ENCODE measurements at regions not wholly inside any gene's neighbourhood (a gene's known extent, or its start where the extent isn't known, plus 50 kb on each side); places are given as distances from the start of the nearest gene placed in this dataset.

GRCh38 chr22:48827904-48828555 is 999.6 kb downstream of the BRD1 start:
- no peak for ATAC-seq (ENCODE audit: low read depth in 2 of 2)
- no peak overlapping the region for H3K27ac ChIP-seq (ENCODE audit: insufficient read depth, low read length, poor library complexity, severe bottlenecking)
- no peaks in the 10 kb centered on the region for H3K4me1 Mint-ChIP-seq
- no peaks in the 10 kb centered on the region for H3K27me3 ChIP-seq (ENCODE audit: control insufficient read depth, insufficient read depth, low read length)
- H3K27ac Mint-ChIP-seq, result no peak overlapping the region
- no peak overlapping the region for H3K4me3 Mint-ChIP-seq
- H3K9me3 ChIP-seq (ENCODE audit: control insufficient read depth in 2 of 2, low read length in 2 of 2), result peaks cover 0 to 4% of the 10 kb centered on the region in 2 experiments
- H3K4me1 ChIP-seq (ENCODE audit: control insufficient read depth, insufficient read depth, low read length, poor library complexity, severe bottlenecking), result no peaks in the 10 kb centered on the region
- DNase-seq, result no peak
- no peaks in the 10 kb centered on the region for H3K36me3 Mint-ChIP-seq
- H3K9me3 Mint-ChIP-seq, result peaks cover 0 to 6% (median 5%) of the 10 kb centered on the region in 7 donors
- no peaks in the 10 kb centered on the region for H3K27me3 Mint-ChIP-seq
- no peak overlapping the region for H3K4me3 ChIP-seq (ENCODE audit: low read depth, low read length)
- H3K36me3 ChIP-seq (ENCODE audit: control insufficient read depth, insufficient read depth, low read length), result no peaks in the 10 kb centered on the region

DNA sequence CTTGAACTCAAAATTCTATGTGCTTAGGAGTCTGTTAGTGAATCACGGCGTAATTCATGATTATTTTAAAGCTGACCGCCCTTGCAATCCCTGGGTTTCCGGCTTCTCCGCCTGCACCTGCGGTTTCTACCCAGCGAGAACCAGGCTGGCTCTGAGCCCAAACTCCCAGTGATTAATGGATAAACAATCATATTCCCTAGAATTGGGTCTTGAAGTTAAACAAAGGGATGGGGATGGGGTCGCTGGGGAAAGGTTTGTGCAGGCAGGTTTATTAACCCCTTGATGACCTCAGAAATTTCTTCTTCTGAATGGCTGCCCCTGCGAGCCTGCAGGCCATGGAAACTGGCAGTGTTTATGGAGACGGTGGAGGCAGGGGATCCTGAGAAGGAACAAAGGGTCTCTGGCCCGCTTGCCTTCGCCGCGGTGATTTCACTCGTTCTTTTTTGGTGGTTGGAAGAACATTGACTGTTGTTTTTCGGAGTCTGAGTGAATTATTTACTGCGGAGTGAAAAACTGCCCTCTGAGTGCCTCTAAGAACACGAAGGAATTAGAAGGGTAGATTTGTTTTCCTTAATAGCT is 1000.3 kb downstream of the BRD1 start:
- DNase-seq (no peak), ATAC-seq (ENCODE audit: low read depth in 2 of 2) (no peak)
- Mint-ChIP-seq H3K36me3 (no peaks in the 10 kb centered on the region), H3K4me1 (no peaks in the 10 kb centered on the region), H3K9me3 (peaks cover 0 to 6% (median 4%) of the 10 kb centered on the region in 7 donors), H3K4me3 (no peak overlapping the region), H3K27me3 (no peaks in the 10 kb centered on the region), H3K27ac (no peak overlapping the region)
- Histone ChIP-seq H3K4me1 (ENCODE audit: control insufficient read depth, insufficient read depth, low read length, poor library complexity, severe bottlenecking) (no peaks in the 10 kb centered on the region), H3K9me3 (ENCODE audit: control insufficient read depth in 2 of 2, low read length in 2 of 2) (peaks cover 0 to 2% of the 10 kb centered on the region in 2 experiments), H3K27me3 (ENCODE audit: control insufficient read depth, insufficient read depth, low read length) (no peaks in the 10 kb centered on the region), H3K27ac (ENCODE audit: insufficient read depth, low read length, poor library complexity, severe bottlenecking) (no peak overlapping the region), H3K4me3 (ENCODE audit: low read depth, low read length) (no peak overlapping the region), H3K36me3 (ENCODE audit: control insufficient read depth, insufficient read depth, low read length) (no peaks in the 10 kb centered on the region)

DNA sequence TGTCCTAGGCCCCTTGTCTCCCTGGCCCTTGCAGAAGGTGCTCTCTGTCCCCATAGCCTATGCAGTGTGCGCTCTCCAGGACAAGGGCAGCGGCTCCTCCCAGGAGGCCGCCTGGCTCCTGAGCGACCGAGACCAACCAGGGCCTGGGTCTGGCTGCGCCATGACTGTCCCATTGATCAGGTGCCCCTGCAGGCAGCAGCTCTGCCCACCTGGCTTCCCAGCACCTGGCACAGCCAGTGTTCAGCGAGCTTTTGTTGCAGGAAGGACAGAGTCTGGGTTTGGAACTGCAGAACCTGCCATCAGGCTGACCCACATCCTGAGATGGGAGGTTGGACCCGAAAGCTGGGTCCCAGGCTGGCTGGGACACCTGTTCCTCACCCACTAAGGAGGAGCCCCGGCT is 1001.1 kb downstream of the BRD1 start:
- no peaks in the 10 kb centered on the region for H3K9me3 ChIP-seq (ENCODE audit: control insufficient read depth in 2 of 2, low read length in 2 of 2)
- H3K36me3 ChIP-seq (ENCODE audit: control insufficient read depth, insufficient read depth, low read length), result no peaks in the 10 kb centered on the region
- no peaks in the 10 kb centered on the region for H3K27me3 ChIP-seq (ENCODE audit: control insufficient read depth, insufficient read depth, low read length)
- H3K9me3 Mint-ChIP-seq, result peaks cover 0 to 6% (median 4%) of the 10 kb centered on the region in 7 donors
- H3K36me3 Mint-ChIP-seq, result no peaks in the 10 kb centered on the region
- no peak for ATAC-seq (ENCODE audit: low read depth in 2 of 2)
- H3K27ac Mint-ChIP-seq, result no peak overlapping the region
- DNase-seq, result no peak
- H3K4me1 Mint-ChIP-seq, result no peaks in the 10 kb centered on the region
- no peaks in the 10 kb centered on the region for H3K4me1 ChIP-seq (ENCODE audit: control insufficient read depth, insufficient read depth, low read length, poor library complexity, severe bottlenecking)
- no peak overlapping the region for H3K27ac ChIP-seq (ENCODE audit: insufficient read depth, low read length, poor library complexity, severe bottlenecking)
- no peak overlapping the region for H3K4me3 ChIP-seq (ENCODE audit: low read depth, low read length)
- no peaks in the 10 kb centered on the region for H3K27me3 Mint-ChIP-seq
- no peak overlapping the region for H3K4me3 Mint-ChIP-seq

DNA sequence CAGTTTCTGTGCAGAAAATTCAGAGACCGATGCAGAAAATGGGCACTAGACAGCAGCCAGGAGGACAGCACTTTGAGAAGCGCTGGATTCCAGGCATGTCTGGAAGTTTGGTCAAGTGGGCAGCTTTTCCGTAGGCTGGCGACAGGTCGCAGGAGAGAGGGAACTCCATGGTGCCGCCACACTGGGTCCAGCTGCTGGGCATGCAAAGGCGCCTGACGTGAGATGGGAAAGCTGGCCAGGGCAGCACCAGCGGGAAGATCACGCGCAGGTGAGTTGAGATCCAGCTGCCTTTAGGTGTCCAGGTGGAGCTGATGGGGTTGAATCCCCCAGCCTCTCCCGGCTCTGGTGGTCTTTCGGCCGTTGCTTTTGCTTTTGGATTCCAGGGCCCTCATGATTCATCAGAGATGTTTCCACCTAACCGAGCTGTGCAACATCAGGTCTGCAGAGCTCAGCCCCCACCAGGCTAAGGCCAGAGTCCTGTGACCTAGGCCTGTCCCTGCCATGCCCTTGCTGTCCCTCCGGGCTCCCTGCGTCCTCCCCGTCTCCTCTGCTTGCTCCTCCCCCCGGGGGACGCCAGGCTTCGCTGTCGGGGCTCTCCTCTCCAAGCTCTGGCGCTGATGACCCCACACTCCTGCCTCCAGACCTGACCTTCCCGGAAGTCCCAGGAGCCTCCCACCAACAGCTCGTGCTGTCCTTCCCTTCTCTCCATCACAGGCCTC is 1001.7 kb downstream of the BRD1 start:
- DNase-seq, result no peak
- Mint-ChIP-seq H3K4me3 (no peak overlapping the region), H3K27ac (no peak overlapping the region), H3K9me3 (peaks cover 0 to 4% (median 0%) of the 10 kb centered on the region in 7 donors), H3K27me3 (no peaks in the 10 kb centered on the region), H3K36me3 (no peaks in the 10 kb centered on the region), H3K4me1 (no peaks in the 10 kb centered on the region)
- no peaks in the 10 kb centered on the region for H3K9me3 ChIP-seq (ENCODE audit: control insufficient read depth in 2 of 2, low read length in 2 of 2)
- H3K27me3 ChIP-seq (ENCODE audit: control insufficient read depth, insufficient read depth, low read length), result no peaks in the 10 kb centered on the region
- no peaks in the 10 kb centered on the region for H3K36me3 ChIP-seq (ENCODE audit: control insufficient read depth, insufficient read depth, low read length)
- no peak for ATAC-seq (ENCODE audit: low read depth in 2 of 2)
- no peak overlapping the region for H3K27ac ChIP-seq (ENCODE audit: insufficient read depth, low read length, poor library complexity, severe bottlenecking)
- H3K4me3 ChIP-seq (ENCODE audit: low read depth, low read length), result no peak overlapping the region
- no peaks in the 10 kb centered on the region for H3K4me1 ChIP-seq (ENCODE audit: control insufficient read depth, insufficient read depth, low read length, poor library complexity, severe bottlenecking)

DNA sequence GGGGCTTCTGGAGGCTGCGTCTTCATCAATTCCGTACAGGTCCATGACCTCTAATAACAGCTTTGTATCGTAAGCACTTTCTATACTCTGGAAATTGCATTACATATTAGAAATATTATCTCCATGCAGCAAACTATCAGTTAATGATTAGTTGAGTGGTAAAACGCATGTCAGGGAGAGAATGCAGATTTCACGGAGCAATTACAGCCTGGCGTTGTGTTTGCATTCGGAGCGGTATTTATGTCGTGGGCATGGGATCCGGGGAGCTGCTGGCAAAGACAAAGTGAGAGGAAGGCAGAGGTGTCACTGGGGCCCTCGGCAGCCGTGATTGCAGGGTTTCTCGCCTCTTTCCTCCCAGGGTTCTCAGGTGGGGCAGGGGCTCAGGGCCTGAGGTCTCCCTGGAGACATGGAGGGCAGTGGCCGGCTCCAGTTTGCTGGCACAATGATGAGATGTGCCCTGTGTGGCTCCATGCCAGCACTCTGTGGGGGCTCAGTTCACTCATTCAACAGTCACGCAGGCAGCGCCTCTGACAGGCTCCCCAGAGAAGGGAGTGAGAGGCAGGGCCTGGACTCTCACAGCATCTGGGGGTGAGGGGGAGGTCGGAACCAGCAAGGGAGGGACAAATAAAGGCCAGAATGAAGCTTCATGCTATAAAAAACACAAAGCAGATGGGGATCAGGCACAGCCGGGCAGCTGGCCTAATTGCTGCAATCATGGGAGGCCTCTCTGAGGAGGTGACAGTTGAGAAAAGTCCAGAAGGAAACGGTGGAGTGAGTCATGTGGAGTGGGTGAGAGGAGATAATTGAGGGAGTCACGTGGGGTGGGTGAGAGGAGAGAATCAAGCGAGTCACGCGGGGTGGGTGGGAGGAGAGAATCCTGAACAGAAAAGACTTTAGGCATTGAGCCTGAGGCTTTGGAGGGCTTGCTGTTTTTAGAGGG is 1002.7 kb downstream of the BRD1 start:
- H3K27ac ChIP-seq (ENCODE audit: insufficient read depth, low read length, poor library complexity, severe bottlenecking), result no peak overlapping the region
- Mint-ChIP-seq H3K9me3 (peaks cover 0 to 4% (median 0%) of the 10 kb centered on the region in 7 donors), H3K4me3 (no peak overlapping the region), H3K36me3 (no peaks in the 10 kb centered on the region), H3K27ac (no peak overlapping the region), H3K27me3 (no peaks in the 10 kb centered on the region), H3K4me1 (no peaks in the 10 kb centered on the region)
- no peaks in the 10 kb centered on the region for H3K9me3 ChIP-seq (ENCODE audit: control insufficient read depth in 2 of 2, low read length in 2 of 2)
- no peaks in the 10 kb centered on the region for H3K36me3 ChIP-seq (ENCODE audit: control insufficient read depth, insufficient read depth, low read length)
- no peak for DNase-seq
- no peaks in the 10 kb centered on the region for H3K27me3 ChIP-seq (ENCODE audit: control insufficient read depth, insufficient read depth, low read length)
- no peak for ATAC-seq (ENCODE audit: low read depth in 2 of 2)
- no peak overlapping the region for H3K4me3 ChIP-seq (ENCODE audit: low read depth, low read length)
- H3K4me1 ChIP-seq (ENCODE audit: control insufficient read depth, insufficient read depth, low read length, poor library complexity, severe bottlenecking), result no peaks in the 10 kb centered on the region

GRCh38 chr22:48823941-48824340 is 1003.7 kb downstream of the BRD1 start:
- Histone ChIP-seq H3K27ac (ENCODE audit: insufficient read depth, low read length, poor library complexity, severe bottlenecking) (no peak overlapping the region), H3K4me1 (ENCODE audit: control insufficient read depth, insufficient read depth, low read length, poor library complexity, severe bottlenecking) (no peaks in the 10 kb centered on the region), H3K4me3 (ENCODE audit: low read depth, low read length) (no peak overlapping the region), H3K27me3 (ENCODE audit: control insufficient read depth, insufficient read depth, low read length) (no peaks in the 10 kb centered on the region), H3K9me3 (ENCODE audit: control insufficient read depth in 2 of 2, low read length in 2 of 2) (no peaks in the 10 kb centered on the region), H3K36me3 (ENCODE audit: control insufficient read depth, insufficient read depth, low read length) (no peaks in the 10 kb centered on the region)
- H3K36me3 Mint-ChIP-seq, result no peaks in the 10 kb centered on the region
- H3K27ac Mint-ChIP-seq, result no peak overlapping the region
- H3K27me3 Mint-ChIP-seq, result no peaks in the 10 kb centered on the region
- ATAC-seq (ENCODE audit: low read depth in 2 of 2), result no peak
- peaks cover 0 to 4% (median 0%) of the 10 kb centered on the region in 7 donors for H3K9me3 Mint-ChIP-seq
- no peaks in the 10 kb centered on the region for H3K4me1 Mint-ChIP-seq
- no peak overlapping the region for H3K4me3 Mint-ChIP-seq
- no peak for DNase-seq

DNA sequence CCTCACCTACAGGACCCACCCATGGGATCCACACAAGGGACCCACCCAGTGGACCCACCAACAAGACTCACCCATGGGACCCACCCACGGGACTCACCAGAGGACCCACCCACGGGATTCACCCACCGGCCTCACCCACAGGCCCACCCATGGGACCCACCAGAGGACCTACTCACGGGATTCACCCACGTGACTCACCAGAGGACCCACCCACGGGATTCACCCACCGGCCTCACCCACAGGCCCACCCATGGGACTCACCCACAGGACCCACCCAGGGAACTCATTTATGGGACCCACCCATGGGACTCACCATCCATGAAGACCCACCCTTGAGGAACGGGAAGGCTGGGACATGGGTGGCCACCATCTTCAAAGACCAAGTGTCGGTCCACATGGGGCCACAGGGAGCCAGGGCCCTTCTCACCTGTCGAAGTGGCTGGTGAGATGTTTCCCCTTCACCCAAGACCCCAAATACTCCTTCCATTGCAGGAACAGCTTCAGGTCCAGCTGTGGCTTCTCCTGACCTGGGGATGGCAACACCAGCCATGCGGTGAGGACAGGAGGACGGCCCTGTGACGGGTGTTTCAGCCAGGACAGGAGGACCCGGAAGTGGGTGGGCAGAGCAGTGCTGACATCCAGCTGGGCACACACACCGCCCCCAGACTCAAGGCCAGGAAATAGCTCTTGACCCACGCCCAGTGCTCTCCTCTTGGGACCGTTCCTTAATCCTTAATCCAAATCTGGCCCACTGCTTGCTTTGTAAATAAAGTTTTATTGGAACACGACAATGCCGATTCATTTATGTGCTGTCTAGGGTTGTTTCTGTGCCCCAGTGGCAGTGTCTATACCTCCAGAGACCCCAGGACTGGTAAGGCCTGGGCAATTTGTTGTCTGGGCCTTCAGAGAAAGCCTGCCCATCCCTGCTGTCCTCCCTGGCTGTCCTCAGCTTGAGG is 1005.1 kb downstream of the BRD1 start:
- H3K4me3 Mint-ChIP-seq, result no peak overlapping the region
- H3K9me3 ChIP-seq (ENCODE audit: control insufficient read depth in 2 of 2, low read length in 2 of 2), result no peaks in the 10 kb centered on the region
- H3K36me3 Mint-ChIP-seq, result no peaks in the 10 kb centered on the region
- no peak for ATAC-seq (ENCODE audit: low read depth in 2 of 2)
- H3K27me3 ChIP-seq (ENCODE audit: control insufficient read depth, insufficient read depth, low read length), result no peaks in the 10 kb centered on the region
- H3K27ac ChIP-seq (ENCODE audit: insufficient read depth, low read length, poor library complexity, severe bottlenecking), result no peak overlapping the region
- H3K27ac Mint-ChIP-seq, result no peak overlapping the region
- DNase-seq, result no peak
- no peaks in the 10 kb centered on the region for H3K4me1 ChIP-seq (ENCODE audit: control insufficient read depth, insufficient read depth, low read length, poor library complexity, severe bottlenecking)
- H3K4me1 Mint-ChIP-seq, result no peaks in the 10 kb centered on the region
- no peak overlapping the region for H3K4me3 ChIP-seq (ENCODE audit: low read depth, low read length)
- no peaks in the 10 kb centered on the region for H3K36me3 ChIP-seq (ENCODE audit: control insufficient read depth, insufficient read depth, low read length)
- H3K27me3 Mint-ChIP-seq, result peaks cover 5% of the 10 kb centered on the region
- H3K9me3 Mint-ChIP-seq, result peaks cover 0 to 2% (median 0%) of the 10 kb centered on the region in 7 donors
